ENCODE measurements at regions not wholly inside any gene's neighbourhood (a gene's known extent, or its start where the extent isn't known, plus 50 kb on each side); places are given as distances from the start of the nearest gene placed in this dataset.

- no peak for DNase-seq
- no TSS peak for BruUV-seq (replicated peaks)
- H3K9me3 ChIP-seq, result no peaks in the 10 kb centered on the region
- CTCF ChIA-PET, result no interaction called here
- no peaks in the 10 kb centered on the region for H3K9me3 Mint-ChIP-seq (ENCODE audit: unreplicated experiment)
- TF ChIP-seq, protein P1, sequence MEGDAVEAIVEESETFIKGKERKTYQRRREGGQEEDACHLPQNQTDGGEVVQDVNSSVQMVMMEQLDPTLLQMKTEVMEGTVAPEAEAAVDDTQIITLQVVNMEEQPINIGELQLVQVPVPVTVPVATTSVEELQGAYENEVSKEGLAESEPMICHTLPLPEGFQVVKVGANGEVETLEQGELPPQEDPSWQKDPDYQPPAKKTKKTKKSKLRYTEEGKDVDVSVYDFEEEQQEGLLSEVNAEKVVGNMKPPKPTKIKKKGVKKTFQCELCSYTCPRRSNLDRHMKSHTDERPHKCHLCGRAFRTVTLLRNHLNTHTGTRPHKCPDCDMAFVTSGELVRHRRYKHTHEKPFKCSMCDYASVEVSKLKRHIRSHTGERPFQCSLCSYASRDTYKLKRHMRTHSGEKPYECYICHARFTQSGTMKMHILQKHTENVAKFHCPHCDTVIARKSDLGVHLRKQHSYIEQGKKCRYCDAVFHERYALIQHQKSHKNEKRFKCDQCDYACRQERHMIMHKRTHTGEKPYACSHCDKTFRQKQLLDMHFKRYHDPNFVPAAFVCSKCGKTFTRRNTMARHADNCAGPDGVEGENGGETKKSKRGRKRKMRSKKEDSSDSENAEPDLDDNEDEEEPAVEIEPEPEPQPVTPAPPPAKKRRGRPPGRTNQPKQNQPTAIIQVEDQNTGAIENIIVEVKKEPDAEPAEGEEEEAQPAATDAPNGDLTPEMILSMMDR (IDR thresholded peaks at IDR 0.05; ENCODE audit: insufficient read depth in 1 of 2, low read depth in 1 of 2, low read length in 1 of 2, severe bottlenecking in 1 of 2, unreplicated experiment in 1 of 2), result no peak
- no peak overlapping the region for H3K4me3 Mint-ChIP-seq (ENCODE audit: unreplicated experiment)
- no peaks in the 10 kb centered on the region for H3K36me3 ChIP-seq (ENCODE audit: control insufficient read depth, insufficient read depth, low read length)
- H3K36me3 Mint-ChIP-seq (ENCODE audit: insufficient read depth, unreplicated experiment), result no peaks in the 10 kb centered on the region
- no peak overlapping the region for H3K27ac Mint-ChIP-seq (ENCODE audit: unreplicated experiment)
- H3K4me1 ChIP-seq, result 0 out of 2 replicates have a peak, but pooled peaks cover 3% of the 10 kb centered on the region
- no peak overlapping the region for H3K4me3 ChIP-seq (ENCODE audit: low read depth, low read length)
- POLR2A ChIA-PET, result no interaction called here
- no peaks in the 10 kb centered on the region for H3K27me3 ChIP-seq (replicated peaks; ENCODE audit: control insufficient read depth, insufficient read depth, low read length)
- intact Hi-C loops (cut with micrococcal nuclease; ENCODE audit: unreplicated experiment), result no loop called here
- peaks cover 3% of the 10 kb centered on the region for H3K27me3 Mint-ChIP-seq (ENCODE audit: insufficient read depth, unreplicated experiment)
- no peaks in the 10 kb centered on the region for H3K4me1 Mint-ChIP-seq (ENCODE audit: low read depth, unreplicated experiment)
These were observed 828.4 kb downstream of the TLR4 start for GRCh38 chr9:118532592-118532991.

DNA sequence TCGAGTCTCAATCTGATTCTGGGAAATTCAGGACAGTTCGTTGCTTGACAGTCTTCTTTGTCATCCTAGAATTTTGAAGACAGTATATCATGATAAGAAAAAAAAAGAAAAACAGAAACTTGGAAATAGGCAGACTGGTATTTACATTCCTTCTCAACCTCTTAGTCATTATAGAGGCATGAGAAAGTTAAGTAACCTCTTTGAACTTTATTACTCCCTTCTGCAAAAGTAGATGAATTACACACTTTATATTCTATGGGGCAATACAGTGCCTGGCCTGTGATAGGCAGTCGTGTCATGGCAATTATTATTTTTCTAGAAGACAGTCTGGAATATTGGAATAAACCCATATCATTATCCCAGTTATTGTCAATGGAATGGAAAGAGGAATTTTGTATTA, 828.9 kb downstream of the TLR4 start:
- no TSS peak for BruUV-seq (replicated peaks)
- Histone ChIP-seq H3K9me3 (no peaks in the 10 kb centered on the region), H3K36me3 (ENCODE audit: control insufficient read depth, insufficient read depth, low read length) (no peaks in the 10 kb centered on the region), H3K27me3 (replicated peaks; ENCODE audit: control insufficient read depth, insufficient read depth, low read length) (no peaks in the 10 kb centered on the region), H3K4me1 (0 out of 2 replicates have a peak, but pooled peaks cover 3% of the 10 kb centered on the region), H3K4me3 (ENCODE audit: low read depth, low read length) (no peak overlapping the region)
- Mint-ChIP-seq H3K27me3 (ENCODE audit: insufficient read depth, unreplicated experiment) (peaks cover 3% of the 10 kb centered on the region), H3K27ac (ENCODE audit: unreplicated experiment) (no peak overlapping the region), H3K9me3 (ENCODE audit: unreplicated experiment) (no peaks in the 10 kb centered on the region), H3K36me3 (ENCODE audit: insufficient read depth, unreplicated experiment) (no peaks in the 10 kb centered on the region), H3K4me3 (ENCODE audit: unreplicated experiment) (no peak overlapping the region), H3K4me1 (ENCODE audit: low read depth, unreplicated experiment) (no peaks in the 10 kb centered on the region)
- intact Hi-C loops (cut with micrococcal nuclease; ENCODE audit: unreplicated experiment), result no loop called here
- DNase-seq, result no peak
- ChIA-PET POLR2A (no interaction called here), CTCF (no interaction called here)
- TF ChIP-seq, protein P1 (IDR thresholded peaks at IDR 0.05; ENCODE audit: insufficient read depth in 1 of 2, low read depth in 1 of 2, low read length in 1 of 2, severe bottlenecking in 1 of 2, unreplicated experiment in 1 of 2), result no peak

- no peak for DNase-seq
- CTCF ChIA-PET, result no interaction called here
- intact Hi-C loops (cut with micrococcal nuclease; ENCODE audit: unreplicated experiment), result no loop called here
- Mint-ChIP-seq H3K9me3 (ENCODE audit: unreplicated experiment) (no peaks in the 10 kb centered on the region), H3K27ac (ENCODE audit: unreplicated experiment) (no peak overlapping the region), H3K27me3 (ENCODE audit: insufficient read depth, unreplicated experiment) (peaks cover 3% of the 10 kb centered on the region), H3K4me1 (ENCODE audit: low read depth, unreplicated experiment) (no peaks in the 10 kb centered on the region), H3K36me3 (ENCODE audit: insufficient read depth, unreplicated experiment) (no peaks in the 10 kb centered on the region), H3K4me3 (ENCODE audit: unreplicated experiment) (no peak overlapping the region)
- Histone ChIP-seq H3K27me3 (replicated peaks; ENCODE audit: control insufficient read depth, insufficient read depth, low read length) (no peaks in the 10 kb centered on the region), H3K36me3 (ENCODE audit: control insufficient read depth, insufficient read depth, low read length) (no peaks in the 10 kb centered on the region), H3K9me3 (no peaks in the 10 kb centered on the region), H3K4me3 (ENCODE audit: low read depth, low read length) (no peak overlapping the region), H3K4me1 (0 out of 2 replicates have a peak, but pooled peaks cover 3% of the 10 kb centered on the region)
- BruUV-seq (replicated peaks), result no TSS peak
- TF ChIP-seq, protein P1 (IDR thresholded peaks at IDR 0.05; ENCODE audit: insufficient read depth in 1 of 2, low read depth in 1 of 2, low read length in 1 of 2, severe bottlenecking in 1 of 2, unreplicated experiment in 1 of 2), result no peak
- POLR2A ChIA-PET, result no interaction called here
These were observed 829.6 kb downstream of the TLR4 start for GRCh38 chr9:118533850-118534249.

All from Caco-2 (cell line).